ENCODE measurements at regions not wholly inside any gene's neighbourhood (a gene's known extent, or its start where the extent isn't known, plus 50 kb on each side); places are given as distances from the start of the nearest gene placed in this dataset.
A peak's percentile ranks its signal among the peaks of the same experiment; 100 is the strongest.
"Not testable (repeated sequence)": the region's sequence is repeated elsewhere in the genome, so short reads cannot be mapped to it uniquely, and the experiment has no call there.

DNA sequence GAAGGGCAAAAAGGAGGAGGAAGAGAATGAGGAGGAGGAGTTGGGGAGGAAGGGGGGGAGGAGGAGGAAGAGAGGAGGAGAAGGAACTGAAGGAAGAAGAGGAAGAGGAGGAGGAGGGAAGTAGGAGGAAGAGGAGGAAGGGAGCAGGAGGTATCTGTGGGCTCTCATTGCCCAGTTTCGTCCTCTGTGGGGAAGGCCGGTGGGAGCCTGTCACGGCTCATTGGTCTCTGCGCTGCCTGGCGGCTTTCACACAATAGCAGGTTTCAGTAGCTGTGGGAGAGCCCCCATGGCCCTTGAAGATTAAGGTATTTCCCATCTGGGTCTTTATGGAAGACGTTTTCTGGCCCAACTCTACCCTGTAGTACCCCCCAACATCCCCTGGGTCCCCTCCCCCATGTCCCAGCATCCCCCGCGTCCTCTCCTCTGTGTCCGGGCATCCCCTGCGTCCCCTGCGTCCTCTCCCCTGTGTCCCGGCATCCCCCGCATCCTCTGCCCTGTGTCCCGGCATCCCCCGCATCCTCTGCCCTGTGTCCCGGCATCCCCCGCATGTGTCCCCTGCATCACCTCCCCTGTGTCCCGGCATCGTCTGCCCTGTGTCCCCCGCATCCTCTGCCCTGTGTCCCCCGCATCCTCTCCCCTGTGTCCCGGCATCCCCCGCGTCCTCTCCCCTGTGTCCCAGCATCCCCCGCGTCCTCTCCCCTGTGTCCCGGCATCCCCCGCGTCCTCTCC, 278.2 kb upstream of the SFSWAP start:
- DNase-seq (ENCODE audit: low spot score) = peak; percentile 85
- in situ Hi-C loops (cut with MboI; ENCODE audit: low sequenced_read_pairs, unreplicated experiment) = no loop called here
- TF ChIP-seq, protein P1, sequence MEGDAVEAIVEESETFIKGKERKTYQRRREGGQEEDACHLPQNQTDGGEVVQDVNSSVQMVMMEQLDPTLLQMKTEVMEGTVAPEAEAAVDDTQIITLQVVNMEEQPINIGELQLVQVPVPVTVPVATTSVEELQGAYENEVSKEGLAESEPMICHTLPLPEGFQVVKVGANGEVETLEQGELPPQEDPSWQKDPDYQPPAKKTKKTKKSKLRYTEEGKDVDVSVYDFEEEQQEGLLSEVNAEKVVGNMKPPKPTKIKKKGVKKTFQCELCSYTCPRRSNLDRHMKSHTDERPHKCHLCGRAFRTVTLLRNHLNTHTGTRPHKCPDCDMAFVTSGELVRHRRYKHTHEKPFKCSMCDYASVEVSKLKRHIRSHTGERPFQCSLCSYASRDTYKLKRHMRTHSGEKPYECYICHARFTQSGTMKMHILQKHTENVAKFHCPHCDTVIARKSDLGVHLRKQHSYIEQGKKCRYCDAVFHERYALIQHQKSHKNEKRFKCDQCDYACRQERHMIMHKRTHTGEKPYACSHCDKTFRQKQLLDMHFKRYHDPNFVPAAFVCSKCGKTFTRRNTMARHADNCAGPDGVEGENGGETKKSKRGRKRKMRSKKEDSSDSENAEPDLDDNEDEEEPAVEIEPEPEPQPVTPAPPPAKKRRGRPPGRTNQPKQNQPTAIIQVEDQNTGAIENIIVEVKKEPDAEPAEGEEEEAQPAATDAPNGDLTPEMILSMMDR (IDR thresholded peaks at IDR 0.05; ENCODE audit: borderline replicate concordance, control extremely low read depth, extremely low read depth, insufficient read depth, missing control alignments) = no peak

DNA sequence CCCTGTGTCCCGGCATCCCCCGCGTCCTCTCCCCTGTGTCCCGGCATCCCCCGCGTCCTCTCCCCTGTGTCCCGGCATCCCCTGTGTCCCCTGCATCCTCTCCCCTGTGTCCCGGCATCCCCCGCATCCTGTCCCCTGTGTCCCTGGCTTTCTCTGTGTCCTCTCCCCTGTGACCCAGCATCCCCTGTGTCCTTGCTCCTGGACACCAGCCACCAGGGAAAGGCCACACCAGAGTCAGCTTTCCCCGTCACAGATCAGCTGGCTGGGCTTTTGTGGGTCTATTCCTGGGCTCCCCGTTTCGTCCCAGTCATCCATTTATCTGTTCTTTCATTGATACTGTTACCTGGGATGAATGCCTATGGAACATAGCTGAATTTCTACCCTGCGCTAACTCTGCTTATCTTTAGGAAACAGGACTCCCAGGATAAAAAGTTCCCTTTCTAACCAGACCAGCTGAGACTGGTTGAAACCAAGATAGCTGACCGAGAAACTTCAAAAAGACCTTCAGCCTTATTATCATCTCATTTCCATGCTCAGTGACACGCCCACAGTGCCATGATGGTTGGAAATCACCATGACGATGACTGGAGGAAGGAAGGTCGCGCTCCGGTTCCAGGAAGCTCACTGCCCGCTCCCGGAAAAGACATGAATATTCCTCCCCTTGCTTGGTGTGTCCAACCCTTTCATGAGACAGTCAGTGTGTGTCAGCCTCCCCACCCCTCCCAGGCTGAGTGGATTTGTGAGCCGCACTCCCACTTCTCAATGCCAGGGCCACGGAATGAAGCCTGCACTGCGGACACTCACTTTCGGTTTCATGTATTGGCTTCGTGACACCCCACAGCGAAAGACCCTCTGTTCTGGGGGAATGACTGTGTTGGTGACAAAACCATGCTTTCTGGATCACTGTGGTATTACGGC, 276.4 kb upstream of the SFSWAP start:
- no peak for DNase-seq (ENCODE audit: low spot score)
- in situ Hi-C loops (cut with MboI; ENCODE audit: low sequenced_read_pairs, unreplicated experiment) = no loop called here
- TF ChIP-seq, protein P1 (IDR thresholded peaks at IDR 0.05; ENCODE audit: borderline replicate concordance, control extremely low read depth, extremely low read depth, insufficient read depth, missing control alignments) = no peak

DNA sequence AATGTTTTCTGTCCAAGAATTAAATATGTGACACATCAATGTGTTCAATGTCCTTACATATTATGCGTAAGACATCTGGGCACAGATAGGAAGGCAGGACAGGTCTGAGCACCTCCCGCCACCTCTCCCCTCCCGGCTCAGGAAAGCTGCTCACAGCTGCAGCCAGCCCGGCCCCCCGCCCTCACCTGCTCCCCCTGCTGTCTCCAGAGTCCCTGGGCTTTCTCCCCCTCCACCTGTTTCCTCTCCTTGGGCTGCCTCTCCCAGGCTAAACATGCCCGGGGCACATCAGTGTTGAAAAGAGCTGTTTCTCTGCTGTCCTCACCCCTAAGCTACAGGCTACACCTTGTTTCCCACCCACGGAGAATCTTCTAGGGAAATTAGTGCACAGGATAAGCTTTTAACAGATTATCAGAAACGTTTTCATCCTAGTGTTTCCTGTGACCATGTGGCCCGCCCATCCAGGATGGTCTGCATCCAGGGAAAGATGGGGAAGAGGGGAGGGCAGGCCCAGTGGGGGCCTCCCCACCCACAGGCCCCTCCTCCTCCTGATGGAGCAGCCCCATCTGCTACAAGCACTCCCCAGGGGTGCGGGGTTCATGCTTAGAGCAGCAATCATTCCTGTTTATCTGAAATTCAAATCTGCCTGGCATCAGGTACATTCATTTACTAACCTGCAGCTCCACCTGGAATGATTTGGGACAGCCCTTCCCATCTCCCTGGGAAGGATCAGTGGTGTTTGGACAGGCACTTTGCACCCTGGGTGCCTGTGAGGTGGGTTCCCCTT, 273.8 kb upstream of the SFSWAP start:
- no peak for DNase-seq (ENCODE audit: low spot score)
- TF ChIP-seq, protein P1 (IDR thresholded peaks at IDR 0.05; ENCODE audit: borderline replicate concordance, control extremely low read depth, extremely low read depth, insufficient read depth, missing control alignments) = no peak
- in situ Hi-C loops (cut with MboI; ENCODE audit: low sequenced_read_pairs, unreplicated experiment) = no loop called here

DNA sequence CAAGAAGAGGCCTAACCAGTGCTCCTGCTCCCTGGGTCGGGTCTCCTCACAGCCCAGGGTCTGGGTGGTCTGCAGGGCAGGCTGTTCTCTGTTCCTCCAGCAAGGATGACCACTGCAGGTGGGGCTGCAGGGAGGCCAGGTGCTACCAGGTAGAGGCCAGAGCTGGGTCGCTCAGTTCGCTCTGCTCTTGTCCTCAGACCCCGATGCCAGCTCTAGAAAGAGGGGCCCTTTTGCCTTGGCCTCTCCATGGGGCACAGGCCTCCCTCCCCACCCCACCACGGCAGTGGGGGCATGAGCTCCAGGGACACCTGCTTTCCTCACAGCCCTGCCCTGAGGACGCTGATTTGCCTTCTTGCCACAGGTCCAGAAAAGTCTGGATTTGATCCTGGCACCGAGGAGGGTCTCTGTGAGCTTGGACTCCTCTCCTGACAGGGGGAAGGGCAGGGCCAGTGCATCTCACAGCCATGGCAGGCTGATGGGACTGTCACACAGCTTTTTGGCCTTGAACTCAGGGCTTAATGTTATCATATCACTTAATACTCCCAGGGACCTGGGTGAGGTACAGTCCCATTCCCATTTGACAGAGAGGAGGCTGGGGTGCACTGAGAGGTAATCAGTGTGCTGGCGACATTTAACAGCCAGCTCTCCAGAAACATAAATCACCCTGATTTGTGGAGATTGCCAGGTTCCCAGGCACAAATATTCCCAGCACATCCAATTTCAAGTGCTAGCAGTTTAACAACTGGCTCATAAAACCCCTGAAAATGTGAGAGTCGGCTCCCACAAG, 273.0 kb upstream of the SFSWAP start:
- TF ChIP-seq, protein P1 (IDR thresholded peaks at IDR 0.05; ENCODE audit: borderline replicate concordance, control extremely low read depth, extremely low read depth, insufficient read depth, missing control alignments) = no peak
- no peak for DNase-seq (ENCODE audit: low spot score)
- in situ Hi-C loops (cut with MboI; ENCODE audit: low sequenced_read_pairs, unreplicated experiment) = no loop called here

DNA sequence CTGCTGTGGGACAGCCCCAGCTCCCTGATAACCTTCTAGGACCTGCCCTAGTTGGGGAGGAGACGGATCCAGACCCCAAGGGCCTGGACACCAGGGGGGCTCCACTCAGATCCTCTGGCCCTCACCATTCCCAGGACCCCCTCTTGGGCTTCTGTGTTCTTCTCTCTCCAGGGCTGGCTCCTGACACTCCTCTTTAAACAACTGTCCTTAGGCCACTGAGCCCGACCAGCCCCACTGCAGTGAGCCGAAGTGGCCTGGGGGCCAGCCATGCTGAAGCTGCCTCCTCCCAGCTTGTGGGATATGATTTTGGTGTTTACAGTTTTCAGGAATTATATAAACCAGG, 272.4 kb upstream of the SFSWAP start:
- in situ Hi-C loops (cut with MboI; ENCODE audit: low sequenced_read_pairs, unreplicated experiment); DNase-seq (ENCODE audit: low spot score): not testable (repeated sequence)

DNA sequence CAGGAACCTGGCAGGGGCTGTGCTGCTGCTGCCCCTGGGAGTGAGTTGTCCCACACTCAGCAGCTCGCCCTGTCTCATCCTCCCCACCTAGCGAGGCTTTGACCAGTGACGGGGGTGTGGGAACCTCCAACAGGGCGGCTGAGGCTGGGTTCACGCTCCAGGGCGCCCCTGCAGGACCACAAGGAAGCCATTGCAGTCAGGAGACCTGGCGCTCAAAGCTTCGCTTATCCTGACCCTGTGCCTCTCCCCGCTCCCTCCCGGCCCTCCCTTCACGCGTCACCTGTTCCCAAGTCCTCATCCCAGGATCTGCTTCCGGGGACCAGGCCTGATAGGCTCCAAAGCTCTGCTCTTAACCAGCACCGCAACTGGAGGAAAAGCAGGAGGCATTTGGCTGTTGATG, 272.0 kb upstream of the SFSWAP start:
- DNase-seq (ENCODE audit: low spot score) = no peak
- TF ChIP-seq, protein P1 (IDR thresholded peaks at IDR 0.05; ENCODE audit: borderline replicate concordance, control extremely low read depth, extremely low read depth, insufficient read depth, missing control alignments) = no peak
- in situ Hi-C loops (cut with MboI; ENCODE audit: low sequenced_read_pairs, unreplicated experiment) = no loop called here

DNA sequence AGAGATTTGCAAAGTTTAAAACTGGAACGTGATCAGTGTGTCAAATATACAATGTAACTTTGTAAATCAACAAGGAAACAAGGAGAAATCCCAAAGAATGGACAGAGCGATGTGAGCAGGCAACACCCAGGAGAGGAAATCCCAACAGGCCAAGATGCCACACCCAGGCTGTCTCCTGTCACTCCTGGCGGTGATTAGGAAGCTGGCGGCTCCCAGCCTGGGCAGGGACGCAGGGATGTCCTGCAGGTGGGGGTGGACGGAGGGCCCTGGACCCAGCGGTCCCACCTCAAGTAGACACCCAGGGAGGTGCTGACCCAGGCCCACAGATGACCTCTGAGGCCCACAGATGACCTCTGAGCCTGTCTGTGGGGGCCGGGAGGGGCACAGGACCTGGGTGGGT, 271.1 kb upstream of the SFSWAP start:
- in situ Hi-C loops (cut with MboI; ENCODE audit: low sequenced_read_pairs, unreplicated experiment); DNase-seq (ENCODE audit: low spot score): not testable (repeated sequence)

DNA sequence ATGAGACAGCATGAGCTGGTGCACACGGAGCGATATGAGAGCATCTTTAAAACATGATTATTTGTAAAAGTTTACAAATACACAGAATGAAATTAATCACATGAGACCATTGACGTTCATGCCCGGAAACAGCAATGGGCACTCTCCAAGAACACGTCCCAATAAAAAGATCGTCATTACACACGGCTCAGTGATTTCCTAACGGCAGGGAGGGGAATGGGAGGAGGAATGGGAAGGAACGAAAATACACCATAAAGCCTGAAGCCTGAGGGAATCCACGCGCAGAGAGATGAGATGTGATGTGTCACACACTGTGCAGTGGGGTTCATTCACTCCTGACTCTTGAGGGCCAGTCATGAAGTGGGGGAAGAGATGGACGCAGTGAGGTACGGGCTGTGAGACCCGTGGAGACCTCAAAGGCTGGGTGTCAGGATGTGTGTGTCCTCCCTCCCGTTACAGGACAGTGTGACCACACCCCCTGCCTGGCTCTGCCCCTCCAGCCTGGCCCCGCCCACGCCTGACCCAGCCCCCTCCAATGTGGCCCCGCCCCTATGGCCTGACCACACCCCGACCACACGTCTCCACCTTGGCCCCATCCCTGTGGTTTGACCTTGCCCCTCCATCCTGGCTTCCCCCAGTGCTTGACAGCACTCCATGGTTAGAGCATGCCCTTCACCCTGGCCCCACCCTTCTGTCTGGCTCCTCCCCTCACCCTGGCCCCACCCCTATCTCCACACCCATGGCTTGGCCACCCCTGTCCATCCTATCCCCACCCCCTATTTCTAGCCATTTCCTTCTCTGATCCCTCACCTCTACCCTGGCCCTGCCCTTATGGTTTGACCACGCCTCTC, 270.5 kb upstream of the SFSWAP start:
- in situ Hi-C loops (cut with MboI; ENCODE audit: low sequenced_read_pairs, unreplicated experiment) = not testable (repeated sequence)

More for the DNA sequence above, 270.5 kb upstream of the SFSWAP start:
- not testable (repeated sequence) for DNase-seq (ENCODE audit: low spot score)

All from GM13976 (cell line).